ENCODE measurements at regions not wholly inside any gene's neighbourhood (a gene's known extent, or its start where the extent isn't known, plus 50 kb on each side); places are given as distances from the start of the nearest gene placed in this dataset.

GRCh38 chr6:97813889-97814567 lies 531.0 kb upstream of the MMS22L start:
- DNase-seq (ENCODE audit: low spot score) = no peak

GRCh38 chr6:97815301-97815812 lies 532.3 kb upstream of the MMS22L start:
- DNase-seq (ENCODE audit: low spot score) = no peak

- DNase-seq (ENCODE audit: low spot score) = no peak
Measured at GRCh38 chr6:97816526-97816925, 533.5 kb upstream of the MMS22L start.

GRCh38 chr6:97819710-97820109 lies 536.7 kb upstream of the MMS22L start:
- no peak for DNase-seq (ENCODE audit: low spot score)

GRCh38 chr6:97820400-97820799 lies 537.4 kb upstream of the MMS22L start:
- DNase-seq (ENCODE audit: low spot score) = no peak

GRCh38 chr6:97822632-97823031 lies 539.6 kb upstream of the MMS22L start:
- no peak for DNase-seq (ENCODE audit: low spot score)

GRCh38 chr6:97841763-97842162 lies 558.7 kb upstream of the MMS22L start:
- DNase-seq (ENCODE audit: low spot score) = no peak

GRCh38 chr6:97842521-97842920 lies 559.5 kb upstream of the MMS22L start:
- DNase-seq (ENCODE audit: low spot score) = no peak

- no peak for DNase-seq (ENCODE audit: low spot score)
Measured at GRCh38 chr6:97849390-97849789, 566.4 kb upstream of the MMS22L start.

- DNase-seq (ENCODE audit: low spot score) = peak; percentile 76
Measured at GRCh38 chr6:97850458-97851212, 567.6 kb upstream of the MMS22L start.

- DNase-seq (ENCODE audit: low spot score) = no peak
Measured at GRCh38 chr6:97863697-97864096, 580.7 kb upstream of the MMS22L start.

GRCh38 chr6:97864366-97864765 lies 581.4 kb upstream of the MMS22L start:
- DNase-seq (ENCODE audit: low spot score) = no peak

- no peak for DNase-seq (ENCODE audit: low spot score)
Measured at GRCh38 chr6:97864826-97865225, 581.8 kb upstream of the MMS22L start.

- no peak for DNase-seq (ENCODE audit: low spot score)
Measured at GRCh38 chr6:97865612-97866011, 582.6 kb upstream of the MMS22L start.

- no peak for DNase-seq (ENCODE audit: low spot score)
Measured at GRCh38 chr6:97866616-97867015, 583.6 kb upstream of the MMS22L start.

- DNase-seq (ENCODE audit: low spot score) = no peak
Measured at GRCh38 chr6:97867177-97867576, 584.2 kb upstream of the MMS22L start.

- DNase-seq (ENCODE audit: low spot score) = no peak
Measured at GRCh38 chr6:97870273-97870672, 587.3 kb upstream of the MMS22L start.

GRCh38 chr6:97876711-97877110 lies 593.7 kb upstream of the MMS22L start:
- DNase-seq (ENCODE audit: low spot score) = no peak

GRCh38 chr6:97882755-97883154 lies 599.7 kb upstream of the MMS22L start:
- DNase-seq (ENCODE audit: low spot score) = no peak

GRCh38 chr6:97885325-97885724 lies 602.3 kb upstream of the MMS22L start:
- DNase-seq (ENCODE audit: low spot score) = no peak

- no peak for DNase-seq (ENCODE audit: low spot score)
Measured at GRCh38 chr6:97885828-97886227, 602.8 kb upstream of the MMS22L start.

- no peak for DNase-seq (ENCODE audit: low spot score)
Measured at GRCh38 chr6:97901531-97901930, 618.5 kb upstream of the MMS22L start.

- DNase-seq (ENCODE audit: low spot score) = peak; percentile 4
Measured at GRCh38 chr6:97909380-97909779, 626.4 kb upstream of the MMS22L start.

Data from umbilical cord (tissue), 1 donor.